ENCODE measurements at regions not wholly inside any gene's neighbourhood (a gene's known extent, or its start where the extent isn't known, plus 50 kb on each side); places are given as distances from the start of the nearest gene placed in this dataset.

DNA sequence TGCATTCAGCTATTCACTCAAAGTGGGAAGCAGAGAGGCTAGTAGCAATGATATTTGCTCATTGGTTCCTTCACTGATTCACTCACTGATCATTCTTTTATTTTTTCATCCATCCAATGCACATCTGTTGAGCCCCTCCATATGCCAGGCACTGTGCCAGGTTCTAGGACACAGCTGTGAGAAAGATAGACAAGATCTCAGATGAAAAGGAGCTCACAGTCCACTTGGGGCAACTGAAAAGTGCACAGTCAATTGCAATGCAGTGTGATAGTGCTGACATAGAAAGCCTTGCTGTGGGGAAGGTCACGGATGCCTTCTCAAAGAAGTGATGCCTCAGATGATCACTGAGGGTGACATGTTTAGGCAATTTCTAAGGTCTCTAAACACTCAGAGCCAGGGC is 262.3 kb downstream of the PTEN start (continued):
- no peak for TF ChIP-seq CTCF (IDR thresholded peaks at IDR 0.05; ENCODE audit: control extremely low read depth in 1 of 3, insufficient read depth in 1 of 3, low read depth in 1 of 3, low read length in 3 of 3)
- TF ChIP-seq TEAD4 (IDR thresholded peaks at IDR 0.05; ENCODE audit: low read depth, low read length) = no peak
- TF ChIP-seq KDM1A (IDR thresholded peaks at IDR 0.05; ENCODE audit: borderline replicate concordance, low read length) = no peak

Measured in H1 (cell line).